ENCODE measurements at regions not wholly inside any gene's neighbourhood (a gene's known extent, or its start where the extent isn't known, plus 50 kb on each side); places are given as distances from the start of the nearest gene placed in this dataset.

- H3K36me3 ChIP-seq, result no peaks in the 10 kb centered on the region
- H3K4me3 ChIP-seq, result no peak overlapping the region
- H3K4me1 ChIP-seq, result no peaks in the 10 kb centered on the region
- no peak for FAIRE-seq
- H3K9me3 ChIP-seq, result no peaks in the 10 kb centered on the region
- DNase-seq, result no peak
- no peak overlapping the region for H3K27ac ChIP-seq
- ATAC-seq, result no peak
- intact Hi-C loops (cut with DNase I), result no loop called here
- no peaks in the 10 kb centered on the region for H3K27me3 ChIP-seq
- TF ChIP-seq CTCF (IDR thresholded peaks at IDR 0.05), result no peak
Observed at GRCh38 chr2:220787251-220787650, 784.9 kb downstream of the EPHA4 start.

GRCh38 chr2:220789961-220790360 is 782.1 kb downstream of the EPHA4 start:
- no peak for TF ChIP-seq CTCF (IDR thresholded peaks at IDR 0.05)
- no peaks in the 10 kb centered on the region for H3K36me3 ChIP-seq
- intact Hi-C loops (cut with DNase I), result no loop called here
- H3K27ac ChIP-seq, result no peak overlapping the region
- DNase-seq (no peak), ATAC-seq (no peak), FAIRE-seq (no peak)
- no peaks in the 10 kb centered on the region for H3K4me1 ChIP-seq
- 52 to 59% methylated on average over 1 of the region's 1 CpG for WGBS, 2 donors
- H3K4me3 ChIP-seq, result no peak overlapping the region
- H3K27me3 ChIP-seq, result no peaks in the 10 kb centered on the region
- no peaks in the 10 kb centered on the region for H3K9me3 ChIP-seq

GRCh38 chr2:220795705-220796104 is 776.4 kb downstream of the EPHA4 start:
- Histone ChIP-seq H3K9me3 (no peaks in the 10 kb centered on the region), H3K4me3 (no peak overlapping the region), H3K27me3 (no peaks in the 10 kb centered on the region), H3K27ac (no peak overlapping the region), H3K4me1 (no peaks in the 10 kb centered on the region), H3K36me3 (no peaks in the 10 kb centered on the region)
- 40 to 45% methylated on average over 3 of the region's 3 CpGs for WGBS, 2 donors
- no peak for DNase-seq
- TF ChIP-seq CTCF (IDR thresholded peaks at IDR 0.05), result no peak
- FAIRE-seq, result no peak
- intact Hi-C loops (cut with DNase I), result no loop called here
- ATAC-seq, result no peak

- intact Hi-C loops (cut with DNase I), result no loop called here
- 40 to 69% methylated on average over 1 of the region's 1 CpG for WGBS, 2 donors
- Histone ChIP-seq H3K36me3 (no peaks in the 10 kb centered on the region), H3K27ac (no peak overlapping the region), H3K4me1 (no peaks in the 10 kb centered on the region), H3K4me3 (no peak overlapping the region), H3K27me3 (no peaks in the 10 kb centered on the region), H3K9me3 (no peaks in the 10 kb centered on the region)
- ATAC-seq (no peak), FAIRE-seq (no peak), DNase-seq (no peak)
- no peak for TF ChIP-seq CTCF (IDR thresholded peaks at IDR 0.05)
Observed at GRCh38 chr2:220811115-220811514, 761.0 kb downstream of the EPHA4 start.

- DNase-seq (no peak), FAIRE-seq (no peak), ATAC-seq (no peak)
- Histone ChIP-seq H3K36me3 (no peaks in the 10 kb centered on the region), H3K9me3 (no peaks in the 10 kb centered on the region), H3K27ac (no peak overlapping the region), H3K4me1 (no peaks in the 10 kb centered on the region), H3K27me3 (no peaks in the 10 kb centered on the region), H3K4me3 (no peak overlapping the region)
- TF ChIP-seq CTCF (IDR thresholded peaks at IDR 0.05), result no peak
- 28 to 46% methylated on average over 1 of the region's 1 CpG for WGBS, 2 donors
- intact Hi-C loops (cut with DNase I), result no loop called here
Observed at GRCh38 chr2:220811952-220812570, 760.0 kb downstream of the EPHA4 start.

Data from pancreas (tissue), 10 donors.